Calu3 (cell line): ENCODE measurements at regions not wholly inside any gene's neighbourhood (a gene's known extent, or its start where the extent isn't known, plus 50 kb on each side); places are given as distances from the start of the nearest gene placed in this dataset.
"Not testable (repeated sequence)": the region's sequence is repeated elsewhere in the genome, so short reads cannot be mapped to it uniquely, and the experiment has no call there.

Source experiments
- BruUV-seq: library from RNA; stranded (reverse); fragments of 400-500 nt; replicated peaks from 2 replicates; lab custom pipeline; 2021; lab: Mats Ljungman, UMichigan
- CTCF ChIA-PET: fragments of 300-600 bp; sonication (Branson Sonifier 250); formaldehyde crosslinking; loops from one replicate; lab custom pipeline; 2022; ENCODE audit warnings: antibody characterized with exemption; lab: Charles Lee
- DNase-seq: peaks from one replicate; pipeline ENCODE4 v3.0.0; 2022
- H3K27ac Mint-ChIP-seq: one replicate; pipeline ENCODE4 v1.8.0; 2022; ENCODE audit warnings: mixed read lengths; ENCODE audit not compliant: unreplicated experiment
- H3K27me3 Mint-ChIP-seq: one replicate; pipeline ENCODE4 v1.8.0; 2022; ENCODE audit warnings: mixed read lengths; ENCODE audit not compliant: unreplicated experiment
- H3K36me3 Mint-ChIP-seq: one replicate; pipeline ENCODE4 v1.8.0; 2022; ENCODE audit warnings: mild to moderate bottlenecking, moderate library complexity, mixed read lengths; ENCODE audit not compliant: insufficient read depth, unreplicated experiment
- H3K4me1 Mint-ChIP-seq: one replicate; pipeline ENCODE4 v1.8.0; 2022; ENCODE audit warnings: mild to moderate bottlenecking, low read depth, mixed read lengths; ENCODE audit not compliant: unreplicated experiment
- H3K4me3 Mint-ChIP-seq: one replicate; pipeline ENCODE4 v1.8.0; 2022; ENCODE audit warnings: mild to moderate bottlenecking, low read depth, moderate library complexity, mixed read lengths; ENCODE audit not compliant: unreplicated experiment
- H3K9me3 Mint-ChIP-seq: one replicate; pipeline ENCODE4 v1.8.0; 2022; ENCODE audit warnings: low read depth, mixed read lengths; ENCODE audit not compliant: unreplicated experiment
- intact Hi-C: fragments of 100-400 bp; cut with micrococcal nuclease; formaldehyde crosslinking; loops from one replicate; pipeline ENCODE4 v1.10.0; 2022; ENCODE audit not compliant: unreplicated experiment
- TF ChIP-seq, protein P1 (sequence below): fragments of 200-600 bp; IDR thresholded peaks from one replicate; pipeline ENCODE4 v1.8.0; 2022; ENCODE audit warnings: antibody characterized with exemption; ENCODE audit not compliant: unreplicated experiment

DNA sequence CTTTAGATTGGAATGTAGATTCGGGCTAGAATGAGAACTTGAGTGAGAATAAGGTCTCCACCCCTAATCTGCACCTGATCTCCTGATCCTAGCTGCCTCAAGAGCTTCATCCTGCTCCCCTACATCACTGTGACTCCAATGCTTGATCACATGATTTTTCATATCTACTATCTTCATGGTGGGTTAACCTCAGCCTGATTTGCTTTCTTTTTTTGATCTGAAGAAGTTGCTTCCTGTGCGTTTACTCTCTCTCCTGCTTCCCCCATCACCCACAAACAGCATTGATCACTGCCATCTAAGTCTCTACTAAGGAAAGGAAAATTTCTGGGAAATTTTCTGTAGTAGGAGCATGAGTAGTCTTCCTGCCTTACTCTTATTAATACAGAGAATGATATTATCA lies 1542.1 kb upstream of the SLC10A2 start:
- DNase-seq: no peak
- no TSS peak for BruUV-seq
- Mint-ChIP-seq H3K27ac (no peak overlapping the region), H3K36me3 (no peaks in the 10 kb centered on the region), H3K4me1 (no peaks in the 10 kb centered on the region), H3K27me3 (no peaks in the 10 kb centered on the region), H3K4me3 (no peak overlapping the region), H3K9me3 (no peaks in the 10 kb centered on the region)
- CTCF ChIA-PET: no interaction called here
- intact Hi-C loops: no loop called here
- TF ChIP-seq, protein P1, sequence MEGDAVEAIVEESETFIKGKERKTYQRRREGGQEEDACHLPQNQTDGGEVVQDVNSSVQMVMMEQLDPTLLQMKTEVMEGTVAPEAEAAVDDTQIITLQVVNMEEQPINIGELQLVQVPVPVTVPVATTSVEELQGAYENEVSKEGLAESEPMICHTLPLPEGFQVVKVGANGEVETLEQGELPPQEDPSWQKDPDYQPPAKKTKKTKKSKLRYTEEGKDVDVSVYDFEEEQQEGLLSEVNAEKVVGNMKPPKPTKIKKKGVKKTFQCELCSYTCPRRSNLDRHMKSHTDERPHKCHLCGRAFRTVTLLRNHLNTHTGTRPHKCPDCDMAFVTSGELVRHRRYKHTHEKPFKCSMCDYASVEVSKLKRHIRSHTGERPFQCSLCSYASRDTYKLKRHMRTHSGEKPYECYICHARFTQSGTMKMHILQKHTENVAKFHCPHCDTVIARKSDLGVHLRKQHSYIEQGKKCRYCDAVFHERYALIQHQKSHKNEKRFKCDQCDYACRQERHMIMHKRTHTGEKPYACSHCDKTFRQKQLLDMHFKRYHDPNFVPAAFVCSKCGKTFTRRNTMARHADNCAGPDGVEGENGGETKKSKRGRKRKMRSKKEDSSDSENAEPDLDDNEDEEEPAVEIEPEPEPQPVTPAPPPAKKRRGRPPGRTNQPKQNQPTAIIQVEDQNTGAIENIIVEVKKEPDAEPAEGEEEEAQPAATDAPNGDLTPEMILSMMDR: no peak

DNA sequence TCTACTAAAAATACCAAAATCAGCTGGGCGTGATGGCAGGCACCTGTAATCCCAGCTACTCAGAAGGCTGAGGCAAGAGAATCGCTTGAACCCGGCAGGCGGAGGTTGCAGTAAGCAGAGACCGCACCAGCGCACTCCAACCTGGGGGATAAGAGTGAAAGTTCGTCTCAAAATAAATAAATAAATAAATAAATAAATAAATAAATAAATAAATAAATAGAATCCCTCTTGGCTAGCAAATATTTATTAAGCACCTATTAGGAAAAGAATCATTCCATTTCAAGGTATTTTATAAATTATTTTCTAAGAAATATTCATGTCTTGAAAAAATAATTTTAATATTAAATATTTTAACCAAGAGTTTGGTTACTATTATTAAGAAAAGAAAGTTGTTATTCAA lies 1539.2 kb upstream of the SLC10A2 start:
- H3K27ac Mint-ChIP-seq, H3K36me3 Mint-ChIP-seq, DNase-seq, intact Hi-C loops, H3K9me3 Mint-ChIP-seq, H3K4me3 Mint-ChIP-seq, BruUV-seq, H3K4me1 Mint-ChIP-seq, H3K27me3 Mint-ChIP-seq, CTCF ChIA-PET: not testable (repeated sequence)

DNA sequence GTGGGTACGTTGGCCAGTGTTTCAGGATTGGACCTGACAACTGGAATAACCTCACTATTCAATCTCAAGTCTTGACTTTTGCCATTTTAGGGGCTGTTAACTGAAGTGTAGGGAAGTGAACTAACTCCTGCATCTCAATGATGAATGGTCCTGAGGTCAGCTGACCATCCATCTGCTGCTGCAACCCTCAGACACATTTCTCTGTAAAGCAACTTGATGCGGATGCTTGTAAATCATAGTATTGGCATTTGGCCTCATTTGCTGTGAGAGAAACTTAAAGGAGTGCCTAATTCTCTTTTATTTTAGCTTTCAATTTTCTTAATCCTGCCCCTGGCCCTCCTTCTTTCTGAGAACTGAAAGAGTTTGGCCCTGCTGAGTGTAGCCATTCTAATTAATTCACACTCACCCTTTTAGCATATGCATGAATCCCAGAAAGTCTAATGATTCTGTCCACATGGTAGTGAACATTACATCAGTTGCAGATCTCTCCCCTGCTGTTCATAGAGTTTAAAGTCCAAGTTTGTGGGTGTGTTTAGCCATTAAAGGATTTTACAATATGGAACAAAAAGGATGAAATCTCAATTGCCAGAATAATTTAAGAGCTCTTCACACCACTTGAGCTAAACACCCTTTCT lies 1531.4 kb upstream of the SLC10A2 start:
- TF ChIP-seq, protein P1: no peak
- no peaks in the 10 kb centered on the region for H3K9me3 Mint-ChIP-seq
- no peaks in the 10 kb centered on the region for H3K36me3 Mint-ChIP-seq
- H3K4me1 Mint-ChIP-seq: no peaks in the 10 kb centered on the region
- no peak overlapping the region for H3K4me3 Mint-ChIP-seq
- intact Hi-C loops: no loop called here
- DNase-seq: no peak
- no peak overlapping the region for H3K27ac Mint-ChIP-seq
- H3K27me3 Mint-ChIP-seq: no peaks in the 10 kb centered on the region
- BruUV-seq: no TSS peak
- CTCF ChIA-PET: no interaction called here

DNA sequence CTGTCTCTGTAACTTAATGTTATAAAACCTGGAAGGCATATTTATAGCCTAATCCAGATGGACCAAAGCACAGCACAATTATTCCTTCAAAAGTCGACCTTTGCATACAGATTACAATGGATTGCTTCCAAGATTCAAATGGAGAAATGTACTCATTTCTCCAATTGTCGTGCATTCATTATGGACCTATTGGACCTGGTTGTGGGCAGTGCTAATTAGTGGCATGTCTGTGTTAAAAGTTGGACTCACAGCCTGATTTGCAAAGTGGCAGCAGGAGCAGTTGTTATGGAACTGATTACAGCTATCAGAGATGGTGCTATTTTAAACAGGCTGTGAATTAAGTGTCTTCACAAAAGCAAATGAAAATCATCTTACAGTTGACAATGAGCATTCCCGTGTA lies 1529.3 kb upstream of the SLC10A2 start:
- H3K27me3 Mint-ChIP-seq: no peaks in the 10 kb centered on the region
- TF ChIP-seq, protein P1: no peak
- DNase-seq: no peak
- H3K4me1 Mint-ChIP-seq: peaks cover 9% of the 10 kb centered on the region
- CTCF ChIA-PET: no interaction called here
- no peak overlapping the region for H3K27ac Mint-ChIP-seq
- H3K4me3 Mint-ChIP-seq: no peak overlapping the region
- H3K36me3 Mint-ChIP-seq: no peaks in the 10 kb centered on the region
- BruUV-seq: no TSS peak
- intact Hi-C loops: no loop called here
- H3K9me3 Mint-ChIP-seq: no peaks in the 10 kb centered on the region

DNA sequence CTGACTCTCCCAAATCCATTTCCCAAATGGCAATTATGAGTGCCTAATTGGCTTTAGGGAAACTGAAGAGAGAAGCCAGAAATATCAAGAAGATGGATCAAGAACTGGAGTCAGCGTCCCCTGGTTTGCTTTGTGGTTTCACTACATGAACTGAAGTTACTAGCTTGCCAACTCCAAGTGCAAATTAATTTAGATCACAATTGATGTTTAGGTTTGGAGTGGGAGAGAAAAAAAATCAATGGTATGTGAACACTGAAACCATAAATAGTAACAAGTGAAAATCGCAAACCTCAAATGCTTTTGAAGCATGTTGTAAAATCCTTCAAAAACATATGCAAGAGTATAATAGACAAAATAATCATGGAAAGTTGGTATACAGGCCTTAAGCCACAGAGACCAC lies 1528.6 kb upstream of the SLC10A2 start:
- H3K27ac Mint-ChIP-seq: no peak overlapping the region
- peaks cover 9% of the 10 kb centered on the region for H3K4me1 Mint-ChIP-seq
- no TSS peak for BruUV-seq
- H3K27me3 Mint-ChIP-seq: no peaks in the 10 kb centered on the region
- TF ChIP-seq, protein P1: no peak
- DNase-seq: no peak
- intact Hi-C loops: no loop called here
- no peaks in the 10 kb centered on the region for H3K9me3 Mint-ChIP-seq
- CTCF ChIA-PET: no interaction called here
- H3K4me3 Mint-ChIP-seq: no peak overlapping the region
- H3K36me3 Mint-ChIP-seq: no peaks in the 10 kb centered on the region
